ENCODE measurements at regions not wholly inside any gene's neighbourhood (a gene's known extent, or its start where the extent isn't known, plus 50 kb on each side); places are given as distances from the start of the nearest gene placed in this dataset.

- Mint-ChIP-seq H3K9me3 (no peaks in the 10 kb centered on the region), H3K4me1 (no peaks in the 10 kb centered on the region), H3K27me3 (ENCODE audit: low read depth) (no peaks in the 10 kb centered on the region), H3K27ac (no peak overlapping the region), H3K4me3 (no peak overlapping the region), H3K36me3 (ENCODE audit: insufficient read depth in 1 of 3, low read depth in 3 of 3) (no peaks in the 10 kb centered on the region)
- no peak overlapping the region for H2BK5ac ChIP-seq (ENCODE audit: insufficient read length, low read length)
- H3K4ac ChIP-seq (ENCODE audit: low read depth, low read length) = no peak overlapping the region
- H2BK120ac ChIP-seq (ENCODE audit: low read depth, low read length, poor library complexity, severe bottlenecking) = no peak overlapping the region
- H3K27me3 ChIP-seq (ENCODE audit: insufficient read depth, low read length) = no peaks in the 10 kb centered on the region
- no peak overlapping the region for H4K5ac ChIP-seq (ENCODE audit: insufficient read length, low read depth, low read length)
- H3T11ph ChIP-seq (ENCODE audit: low read length) = no peak overlapping the region
- no peak overlapping the region for H2BK15ac ChIP-seq (ENCODE audit: low read depth, low read length)
- H2AFZ ChIP-seq (ENCODE audit: low read length) = no peak overlapping the region
- WGBS (ENCODE audit: extremely low coverage, insufficient read length, low lambda C conversion rate) = no CpG with 5 or more reads among the region's 2 CpGs
- no peak overlapping the region for H3K9ac ChIP-seq (ENCODE audit: extremely low read depth, insufficient read length, low read length)
- H3K79me2 ChIP-seq (ENCODE audit: insufficient read depth, low read length) = no peaks in the 10 kb centered on the region
- no peak for DNase-seq
- TF ChIP-seq CTCF (conservative IDR thresholded peaks at IDR 0.05) = no peak
- no peaks in the 10 kb centered on the region for H3K4me1 ChIP-seq (ENCODE audit: insufficient read depth, low read length)
- H2AK5ac ChIP-seq (ENCODE audit: insufficient read length, low read length) = no peak overlapping the region
- no peaks in the 10 kb centered on the region for H4K20me1 ChIP-seq (ENCODE audit: control insufficient read depth, insufficient read depth, insufficient read length)
- H3K4me2 ChIP-seq (ENCODE audit: insufficient read depth, insufficient read length, low read length) = no peak overlapping the region
- no peak overlapping the region for H3K56ac ChIP-seq (ENCODE audit: insufficient read length, low read depth, low read length)
- no peaks in the 10 kb centered on the region for H3K79me1 ChIP-seq (ENCODE audit: insufficient read depth, low read depth, low read length, poor library complexity, severe bottlenecking)
- H3K23ac ChIP-seq (ENCODE audit: insufficient read length, low read depth, low read length) = no peak overlapping the region
- no peak overlapping the region for H2BK20ac ChIP-seq (ENCODE audit: low read depth, low read length, poor library complexity, severe bottlenecking)
- no peak overlapping the region for H3K27ac ChIP-seq (ENCODE audit: insufficient read length, low read depth, low read length)
- H4K91ac ChIP-seq (ENCODE audit: insufficient read length, low read depth, low read length) = no peak overlapping the region
- no peak overlapping the region for H3K18ac ChIP-seq (ENCODE audit: insufficient read length, low read depth, low read length)
- H3K23me2 ChIP-seq (ENCODE audit: insufficient read length, low read depth, low read length, poor library complexity, severe bottlenecking) = no peaks in the 10 kb centered on the region
- H4K8ac ChIP-seq (replicated peaks; ENCODE audit: insufficient read length, low read depth, low read length) = no peak overlapping the region
- H3K9me3 ChIP-seq (ENCODE audit: control insufficient read depth, low read depth, low read length) = no peaks in the 10 kb centered on the region
- no peak overlapping the region for H3K14ac ChIP-seq (ENCODE audit: insufficient read depth, low read length)
- no peak overlapping the region for H2BK12ac ChIP-seq (ENCODE audit: insufficient read length, low read depth, low read length)
Measured at GRCh38 chr3:163382183-163382582, 1696.1 kb downstream of the SI start.
